PC-3 (cell line): ENCODE measurements at regions not wholly inside any gene's neighbourhood (a gene's known extent, or its start where the extent isn't known, plus 50 kb on each side); places are given as distances from the start of the nearest gene placed in this dataset.

Experiments used
- ATAC-seq: fragments of 200-7000 bp; cut with Tn5 transposase; 2 replicates; pipeline ENCODE4 v1.9.1; 2020; ENCODE audit warnings: mild to moderate bottlenecking, moderate library complexity
- BruUV-seq: library from RNA; stranded (reverse); fragments of 400-500 nt; replicated peaks from 2 replicates; lab custom pipeline; 2021; lab: Mats Ljungman, UMichigan
- CTCF ChIA-PET: fragments of 300-600 bp; sonication (Branson Sonifier 250); formaldehyde crosslinking; loops from one replicate; lab custom pipeline; 2022; ENCODE audit warnings: antibody characterized with exemption; lab: Charles Lee
- POLR2A ChIA-PET: fragments of 300-600 bp; sonication (Branson Sonifier 250); formaldehyde crosslinking; loops from one replicate; lab custom pipeline; 2022; ENCODE audit warnings: antibody characterized with exemption; ENCODE audit not compliant: unreplicated experiment; lab: Charles Lee
- DNase-seq: peaks from one replicate; pipeline ENCODE4 v3.0.0-alpha.2; 2015
- H2AFZ ChIP-seq: fragments of 300-600 bp; sonication (generic); 2 replicates; pipeline ENCODE4 v1.6.0; 2016; ENCODE audit warnings: antibody characterized with exemption, low read length
- H3F3A ChIP-seq: fragments of 300-600 bp; sonication (generic); one replicate; pipeline ENCODE4 v1.6.0; 2017; ENCODE audit warnings: antibody characterized with exemption, low read length, control low read depth, mild to moderate bottlenecking; ENCODE audit not compliant: unreplicated experiment
- H3K27ac ChIP-seq: fragments of 300-600 bp; sonication (generic); 2 replicates; pipeline ENCODE4 v1.5.1; 2016; ENCODE audit warnings: mild to moderate bottlenecking, low read length
- H3K27me3 ChIP-seq: fragments of 300-600 bp; sonication (generic); 2 replicates; pipeline ENCODE4 v1.6.1; 2016; ENCODE audit warnings: low read length, mixed read lengths
- H3K36me3 ChIP-seq: fragments of 300-600 bp; sonication (generic); 2 replicates; pipeline ENCODE4 v1.6.1; 2016; ENCODE audit warnings: low read depth, mixed run types, low read length, mixed read lengths
- H3K4me1 ChIP-seq: fragments of 300-600 bp; sonication (generic); 2 replicates; pipeline ENCODE4 v1.5.1; 2016; ENCODE audit warnings: low read length; ENCODE audit not compliant: insufficient read depth
- H3K4me2 ChIP-seq: fragments of 300-600 bp; sonication (generic); 2 replicates; pipeline ENCODE4 v1.6.0; 2016; ENCODE audit warnings: low read length
- H3K4me3 ChIP-seq: fragments of 300-600 bp; sonication (generic); 2 replicates; pipeline ENCODE4 v1.5.1; 2016; ENCODE audit warnings: mild to moderate bottlenecking, low read length, mixed read lengths
- H3K79me2 ChIP-seq: fragments of 300-600 bp; sonication (generic); 2 replicates; pipeline ENCODE4 v1.6.1; 2017; ENCODE audit warnings: low read length, mixed read lengths
- H3K9ac ChIP-seq: fragments of 300-600 bp; sonication (generic); 2 replicates; pipeline ENCODE4 v1.6.0; 2016; ENCODE audit warnings: mild to moderate bottlenecking, low read length
- H3K9me2 ChIP-seq: fragments of 300-600 bp; sonication (generic); replicated peaks from 2 replicates; pipeline ENCODE4 v1.6.1; 2016; ENCODE audit warnings: mixed run types, low read length, mixed read lengths
- H3K9me3 ChIP-seq: fragments of 300-600 bp; sonication (generic); 2 replicates; pipeline ENCODE4 v1.6.1; 2016; ENCODE audit warnings: low read length, mixed read lengths
- H4K20me1 ChIP-seq: fragments of 300-600 bp; sonication (generic); 2 replicates; pipeline ENCODE4 v1.6.1; 2016; ENCODE audit warnings: low read length, mixed read lengths
- EZH2 ChIP-seq: fragments of 300-600 bp; sonication (generic); IDR thresholded peaks from one replicate; pipeline ENCODE4 v1.6.1; 2017; ENCODE audit warnings: antibody characterized with exemption, mild to moderate bottlenecking, low read length; ENCODE audit not compliant: unreplicated experiment
- EZH2phosphoT487 ChIP-seq: fragments of 300-600 bp; sonication (generic); IDR thresholded peaks from 2 replicates; pipeline ENCODE4 v1.6.1; 2018; ENCODE audit warnings: mild to moderate bottlenecking, antibody characterized with exemption, low read length, borderline replicate concordance
- intact Hi-C: fragments of 100-400 bp; cut with micrococcal nuclease; formaldehyde crosslinking; loops from 2 replicates; pipeline ENCODE4 v1.9.0; 2023
- TF ChIP-seq, protein P1 (sequence below): fragments of 300-600 bp; sonication (generic); conservative IDR thresholded peaks from 2 replicates; pipeline ENCODE4 v1.5.1; 2017; ENCODE audit warnings: antibody characterized with exemption, low read depth, mild to moderate bottlenecking, low read length

DNA sequence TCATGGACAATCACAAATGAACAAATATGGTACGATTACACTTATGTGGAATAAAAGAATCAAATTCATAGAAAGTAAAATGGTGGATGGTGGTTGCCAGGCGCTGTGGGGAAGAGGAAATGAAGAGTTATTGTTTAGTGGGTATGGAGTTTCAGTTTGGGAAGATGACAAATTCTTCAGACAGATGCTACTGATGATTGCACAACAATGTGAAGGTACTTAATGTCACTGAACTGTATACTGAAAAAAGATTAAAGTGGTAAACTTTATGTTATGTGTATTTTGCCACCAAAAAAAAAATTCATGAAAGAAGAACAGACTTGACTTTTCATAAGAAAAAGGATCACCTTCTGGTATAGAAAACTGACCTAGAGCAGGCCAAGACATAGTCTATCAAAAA, 745.6 kb upstream of the CXADR start:
- ChIA-PET CTCF (no interaction called here), POLR2A (no interaction called here)
- no peaks in the 10 kb centered on the region for H3K79me2 ChIP-seq
- no peak overlapping the region for H3K4me3 ChIP-seq
- no peak for TF ChIP-seq EZH2phosphoT487
- no peak for TF ChIP-seq EZH2
- TF ChIP-seq, protein P1, sequence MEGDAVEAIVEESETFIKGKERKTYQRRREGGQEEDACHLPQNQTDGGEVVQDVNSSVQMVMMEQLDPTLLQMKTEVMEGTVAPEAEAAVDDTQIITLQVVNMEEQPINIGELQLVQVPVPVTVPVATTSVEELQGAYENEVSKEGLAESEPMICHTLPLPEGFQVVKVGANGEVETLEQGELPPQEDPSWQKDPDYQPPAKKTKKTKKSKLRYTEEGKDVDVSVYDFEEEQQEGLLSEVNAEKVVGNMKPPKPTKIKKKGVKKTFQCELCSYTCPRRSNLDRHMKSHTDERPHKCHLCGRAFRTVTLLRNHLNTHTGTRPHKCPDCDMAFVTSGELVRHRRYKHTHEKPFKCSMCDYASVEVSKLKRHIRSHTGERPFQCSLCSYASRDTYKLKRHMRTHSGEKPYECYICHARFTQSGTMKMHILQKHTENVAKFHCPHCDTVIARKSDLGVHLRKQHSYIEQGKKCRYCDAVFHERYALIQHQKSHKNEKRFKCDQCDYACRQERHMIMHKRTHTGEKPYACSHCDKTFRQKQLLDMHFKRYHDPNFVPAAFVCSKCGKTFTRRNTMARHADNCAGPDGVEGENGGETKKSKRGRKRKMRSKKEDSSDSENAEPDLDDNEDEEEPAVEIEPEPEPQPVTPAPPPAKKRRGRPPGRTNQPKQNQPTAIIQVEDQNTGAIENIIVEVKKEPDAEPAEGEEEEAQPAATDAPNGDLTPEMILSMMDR, result no peak
- H3K36me3 ChIP-seq, result no peaks in the 10 kb centered on the region
- H3F3A ChIP-seq, result no peaks in the 10 kb centered on the region
- no TSS peak for BruUV-seq
- DNase-seq (no peak), ATAC-seq (no peak)
- H3K4me1 ChIP-seq, result no peaks in the 10 kb centered on the region
- H4K20me1 ChIP-seq, result no peaks in the 10 kb centered on the region
- no peak overlapping the region for H3K9ac ChIP-seq
- no peak overlapping the region for H3K27ac ChIP-seq
- intact Hi-C loops, result no loop called here
- H3K9me2 ChIP-seq, result no peaks in the 10 kb centered on the region
- no peaks in the 10 kb centered on the region for H3K27me3 ChIP-seq
- no peak overlapping the region for H3K4me2 ChIP-seq
- peaks cover 18% of the 10 kb centered on the region; the same call in 1 of the 2 replicates for H3K9me3 ChIP-seq
- H2AFZ ChIP-seq, result no peak overlapping the region

DNA sequence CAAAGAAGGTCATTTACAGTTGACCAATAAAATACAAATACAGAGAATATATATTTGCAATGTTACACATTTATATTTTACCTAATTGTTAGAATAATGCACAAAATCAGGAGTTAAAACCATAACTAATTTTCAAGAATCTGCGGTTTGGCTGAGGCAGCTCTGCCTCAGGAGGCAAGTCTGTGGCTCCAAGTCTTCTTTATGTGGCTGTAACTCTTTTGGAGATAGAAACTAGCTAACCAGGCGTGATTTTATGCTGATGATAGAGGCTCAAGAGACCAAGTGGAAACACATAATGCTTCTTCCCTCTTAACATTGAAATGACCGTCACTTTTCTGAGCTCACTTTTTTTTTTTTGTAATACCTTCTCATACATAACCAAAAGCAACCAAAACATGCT, 744.7 kb upstream of the CXADR start:
- no TSS peak for BruUV-seq
- no peaks in the 10 kb centered on the region for H3K9me2 ChIP-seq

DNA sequence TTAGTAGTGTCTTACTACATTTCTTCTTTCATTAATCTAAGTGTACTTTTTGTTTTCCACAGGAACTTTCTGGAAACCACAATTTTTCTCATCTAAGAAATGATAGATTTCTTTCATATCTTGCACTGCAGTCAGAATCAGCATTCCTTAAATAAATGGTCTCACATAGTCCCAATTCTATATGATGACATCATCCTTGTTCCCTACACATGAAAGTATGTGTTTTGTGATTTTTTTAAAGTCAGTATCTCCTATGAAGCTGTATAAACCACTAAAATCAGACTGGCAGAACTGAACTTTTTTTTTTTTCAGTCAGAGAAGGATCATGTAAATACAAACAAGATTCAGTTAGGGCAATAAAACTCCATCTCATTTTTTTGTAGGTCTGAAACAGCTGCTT, 742.6 kb upstream of the CXADR start:
- no peaks in the 10 kb centered on the region for H3F3A ChIP-seq
- no peaks in the 10 kb centered on the region for H3K36me3 ChIP-seq
- no TSS peak for BruUV-seq
- H3K9me2 ChIP-seq, result no peaks in the 10 kb centered on the region
- intact Hi-C loops, result no loop called here
- no peak overlapping the region for H3K9ac ChIP-seq
- no peak overlapping the region for H3K4me2 ChIP-seq
- H3K27me3 ChIP-seq, result no peaks in the 10 kb centered on the region
- no peak overlapping the region for H2AFZ ChIP-seq
- H3K79me2 ChIP-seq, result no peaks in the 10 kb centered on the region
- peaks cover 31% of the 10 kb centered on the region for H3K9me3 ChIP-seq
- ChIA-PET CTCF (no interaction called here), POLR2A (no interaction called here)
- DNase-seq (no peak), ATAC-seq (no peak)
- TF ChIP-seq, protein P1, result no peak
- H4K20me1 ChIP-seq, result no peaks in the 10 kb centered on the region
- H3K4me1 ChIP-seq, result no peaks in the 10 kb centered on the region
- no peak overlapping the region for H3K27ac ChIP-seq
- H3K4me3 ChIP-seq, result no peak overlapping the region

More for the DNA sequence above, 744.7 kb upstream of the CXADR start:
- intact Hi-C loops, result no loop called here
- Histone ChIP-seq H3K4me2 (no peak overlapping the region), H3F3A (no peaks in the 10 kb centered on the region), H2AFZ (no peak overlapping the region), H3K79me2 (no peaks in the 10 kb centered on the region), H3K27me3 (no peaks in the 10 kb centered on the region), H3K36me3 (no peaks in the 10 kb centered on the region), H4K20me1 (no peaks in the 10 kb centered on the region), H3K27ac (no peak overlapping the region), H3K9me3 (peaks cover 18% of the 10 kb centered on the region; the same call in 1 of the 2 replicates), H3K4me3 (no peak overlapping the region), H3K4me1 (no peaks in the 10 kb centered on the region), H3K9ac (no peak overlapping the region)
- ATAC-seq (no peak), DNase-seq (no peak)
- CTCF ChIA-PET, result no interaction called here
- POLR2A ChIA-PET, result no interaction called here
- TF ChIP-seq, protein P1, result no peak
